Umbilical cord (tissue), 1 donor: ENCODE measurements at regions not wholly inside any gene's neighbourhood (a gene's known extent, or its start where the extent isn't known, plus 50 kb on each side); places are given as distances from the start of the nearest gene placed in this dataset.
"Not testable (repeated sequence)": the region's sequence is repeated elsewhere in the genome, so short reads cannot be mapped to it uniquely, and the experiment has no call there.

ENCODE experiments used
- DNase-seq: peaks from one replicate; pipeline ENCODE4 v3.0.0-alpha.2; 2015; ENCODE audit warnings: low spot score

DNA sequence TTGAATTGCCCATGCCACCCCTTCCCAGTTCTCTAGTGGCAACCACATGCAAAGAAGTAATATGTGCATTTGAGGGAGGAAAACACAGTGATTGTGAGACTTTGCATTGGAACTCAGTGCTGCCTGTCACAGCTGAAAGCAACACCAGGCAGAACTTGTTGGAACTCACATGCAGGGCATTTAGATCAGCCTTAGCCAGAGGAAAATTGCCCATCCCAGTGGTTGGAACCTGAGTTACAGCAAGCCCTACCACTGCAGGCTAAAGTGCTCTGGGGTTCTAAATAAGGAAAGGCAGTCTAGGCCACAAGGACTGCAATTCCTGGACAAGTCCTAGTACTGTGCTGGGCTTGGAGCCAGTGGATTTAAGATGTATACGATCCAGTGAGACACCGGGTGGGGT is 245.3 kb upstream of the UFL1 start:
- peak; percentile 76 for DNase-seq

DNA sequence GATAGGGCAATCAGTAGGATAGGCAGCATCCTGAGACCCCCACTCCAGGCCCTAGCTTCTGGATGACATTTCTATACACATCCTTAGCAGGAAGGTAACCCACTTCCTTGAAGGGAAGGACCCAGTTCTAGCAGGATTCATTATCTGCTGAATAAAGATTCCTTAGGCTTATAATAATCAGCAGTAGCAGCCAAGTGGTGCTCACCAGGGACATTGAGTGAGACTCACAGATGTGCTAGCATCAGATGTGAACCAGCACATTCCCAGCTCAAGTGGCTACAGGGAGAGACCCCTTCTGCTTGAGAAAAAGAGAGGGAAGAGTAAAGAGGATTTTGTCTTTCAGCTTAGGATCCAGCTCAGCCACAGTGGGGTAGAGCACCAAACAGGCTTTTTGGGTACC is 244.8 kb upstream of the UFL1 start:
- DNase-seq = no peak

DNA sequence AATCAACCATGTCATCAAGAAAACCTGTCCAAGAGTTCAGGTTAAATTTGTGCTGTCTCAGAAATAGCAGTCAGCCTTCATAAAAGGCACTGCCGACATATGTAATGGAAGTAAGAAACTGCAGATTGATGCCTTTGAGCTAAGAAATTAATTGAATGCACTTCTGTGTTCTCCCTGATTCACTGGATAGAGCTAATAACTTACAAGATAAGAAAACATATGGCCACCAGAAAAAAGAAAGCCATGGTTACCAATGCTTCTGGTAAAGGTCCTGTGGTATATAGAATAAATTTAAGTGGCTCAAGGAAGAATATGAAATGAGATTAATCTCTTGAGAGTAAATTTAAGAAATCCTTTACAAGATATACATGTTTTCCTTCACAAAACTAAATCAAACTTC is 242.5 kb upstream of the UFL1 start:
- DNase-seq = no peak

DNA sequence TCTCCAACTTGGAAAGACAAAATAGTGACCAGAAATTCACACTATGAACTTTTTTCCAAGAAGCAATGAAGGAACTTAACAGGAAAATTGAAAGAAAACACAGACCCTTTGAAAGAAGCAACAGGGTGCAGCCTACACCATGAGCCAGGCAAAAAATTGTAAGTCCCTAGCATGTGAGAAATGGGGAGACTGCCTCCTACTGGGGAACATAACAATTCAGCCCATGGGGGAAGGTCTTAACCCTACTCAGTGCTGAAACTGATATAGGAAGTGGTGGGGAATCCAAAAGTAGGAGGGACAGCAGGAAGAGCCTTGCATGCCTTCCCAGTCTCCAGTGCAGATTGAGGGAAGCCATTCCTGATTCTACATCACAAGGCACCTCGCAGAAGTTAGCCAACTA is 235.1 kb upstream of the UFL1 start:
- no peak for DNase-seq

DNA sequence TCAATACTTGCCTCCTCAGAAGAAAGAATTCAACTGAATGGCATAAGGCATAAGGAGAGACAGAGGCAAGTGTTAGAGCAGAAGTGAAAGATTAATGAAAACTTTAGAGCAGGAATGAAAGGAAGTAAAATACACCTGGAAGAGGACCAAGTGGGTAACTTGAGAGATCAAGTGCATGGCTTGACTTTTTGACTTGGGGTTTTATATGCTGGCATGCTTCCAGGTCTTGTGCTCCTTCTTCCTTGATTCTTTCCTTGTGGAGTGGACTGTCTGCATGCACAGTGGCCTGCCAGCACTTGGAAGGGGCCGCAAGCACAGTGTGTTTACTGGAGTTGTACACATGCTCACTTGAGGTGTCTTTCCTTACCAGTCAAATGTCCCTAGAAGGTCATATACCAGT is 222.1 kb upstream of the UFL1 start:
- no peak for DNase-seq

DNA sequence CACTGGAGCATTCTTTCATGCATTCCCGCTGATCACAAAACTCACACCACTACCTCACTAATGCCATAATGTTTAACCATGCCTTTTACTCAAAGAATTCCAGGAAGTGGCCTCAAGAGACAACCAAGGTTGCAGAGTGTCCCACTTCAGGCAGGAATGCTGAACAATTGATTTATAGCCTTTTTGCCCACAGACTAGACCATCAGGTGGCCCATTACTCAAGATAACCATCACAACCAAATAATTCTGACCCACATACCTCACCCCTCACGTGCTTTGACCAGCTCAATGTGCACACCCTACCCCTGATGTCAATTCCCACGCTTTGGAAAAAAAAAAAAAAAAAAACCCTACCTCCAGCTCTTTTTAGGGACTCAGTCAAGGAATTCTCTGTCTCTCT is 220.6 kb upstream of the UFL1 start:
- DNase-seq = no peak

DNA sequence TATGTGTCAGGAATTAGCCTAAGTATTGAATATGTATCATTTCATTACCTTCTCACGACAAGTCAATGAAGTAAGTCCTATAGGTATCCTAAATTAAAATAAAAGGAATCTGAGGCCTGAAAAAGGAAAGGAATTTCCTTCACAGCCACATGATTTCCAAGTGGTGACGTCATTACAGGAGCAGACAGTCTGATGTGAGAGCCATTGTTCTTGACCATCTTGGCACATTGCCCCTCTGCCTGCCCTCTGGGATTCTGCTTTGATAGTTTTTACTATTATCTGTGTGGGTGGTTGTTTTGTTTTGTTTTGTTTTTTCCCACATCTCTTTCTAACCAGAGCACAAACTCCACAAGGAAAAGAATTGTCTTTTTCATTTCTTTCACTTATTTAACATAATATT is 219.8 kb upstream of the UFL1 start:
- no peak for DNase-seq

DNA sequence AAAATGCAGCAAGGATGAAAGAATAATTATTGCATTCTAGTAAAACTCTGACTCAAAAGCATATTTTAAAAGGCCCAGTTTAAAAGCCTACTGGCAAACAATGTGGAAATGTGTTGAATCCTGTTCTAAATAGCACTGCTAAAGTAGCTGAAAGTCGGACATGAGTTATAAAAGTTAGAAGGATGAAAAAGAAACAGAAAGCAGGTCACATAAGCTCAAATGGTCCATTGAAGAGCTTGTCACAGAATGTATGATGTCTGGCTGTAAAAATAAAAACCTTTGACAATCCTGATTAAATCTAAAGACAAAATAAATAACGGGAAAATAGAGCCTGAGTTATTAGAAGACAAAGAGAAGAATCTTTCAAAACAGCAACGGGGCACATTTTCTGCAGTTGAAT is 218.6 kb upstream of the UFL1 start:
- no peak for DNase-seq

DNA sequence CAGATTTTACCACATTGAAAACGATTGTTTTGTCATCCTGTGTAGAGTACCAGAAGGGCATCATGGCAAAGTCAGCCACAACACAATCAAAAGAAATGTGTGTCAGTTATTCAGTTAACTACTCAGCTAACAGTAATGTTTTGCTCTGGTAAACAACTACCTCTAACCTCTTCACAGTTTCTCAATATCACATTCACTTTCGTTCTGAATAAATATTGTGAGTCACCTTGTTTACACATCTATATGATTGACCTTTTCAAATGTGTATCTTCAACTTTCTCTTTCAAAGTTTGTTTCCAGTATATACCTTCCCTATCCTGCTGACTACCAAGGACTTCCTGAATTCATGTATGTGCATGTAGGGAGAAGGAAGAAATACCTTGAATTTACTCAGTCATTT is 216.6 kb upstream of the UFL1 start:
- no peak for DNase-seq

DNA sequence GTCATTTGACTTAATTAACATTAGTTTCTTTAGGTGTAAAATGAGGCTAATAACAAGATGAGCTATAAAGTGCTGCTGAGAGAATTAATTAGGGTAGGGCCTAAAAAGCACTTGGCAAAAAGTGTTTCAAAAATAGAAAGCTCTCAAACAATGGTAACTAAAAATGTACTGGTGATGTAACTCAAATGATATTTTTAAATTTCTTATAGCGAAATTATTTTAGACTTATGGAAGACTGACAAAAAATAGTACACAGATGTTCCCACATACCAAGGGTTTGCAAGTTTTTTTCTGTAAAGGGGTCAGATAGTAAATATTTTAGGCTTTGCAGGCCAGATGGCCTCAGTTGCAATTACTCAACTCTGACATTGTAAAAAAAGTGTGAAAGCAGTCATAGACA is 190.7 kb upstream of the UFL1 start:
- DNase-seq = no peak

DNA sequence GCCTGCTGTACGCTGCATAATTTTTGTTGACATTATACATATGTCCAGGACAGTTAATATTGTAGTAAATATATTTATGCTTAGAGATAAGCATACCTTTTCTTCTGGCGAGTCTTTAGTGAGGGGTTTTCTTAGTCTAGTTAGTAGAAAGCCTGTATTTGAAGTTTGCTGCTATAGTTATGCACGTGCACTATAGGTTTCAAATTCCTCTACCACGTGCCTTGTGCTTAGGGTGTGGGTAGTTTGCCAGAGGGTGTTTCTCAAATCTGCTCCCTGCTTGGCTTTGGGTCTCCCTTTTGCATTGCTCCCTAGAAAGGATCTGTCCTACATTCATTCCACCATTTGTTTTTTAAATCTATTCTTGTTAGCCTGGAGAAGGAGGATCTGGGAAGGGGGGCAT is 181.4 kb upstream of the UFL1 start:
- no peak for DNase-seq

DNA sequence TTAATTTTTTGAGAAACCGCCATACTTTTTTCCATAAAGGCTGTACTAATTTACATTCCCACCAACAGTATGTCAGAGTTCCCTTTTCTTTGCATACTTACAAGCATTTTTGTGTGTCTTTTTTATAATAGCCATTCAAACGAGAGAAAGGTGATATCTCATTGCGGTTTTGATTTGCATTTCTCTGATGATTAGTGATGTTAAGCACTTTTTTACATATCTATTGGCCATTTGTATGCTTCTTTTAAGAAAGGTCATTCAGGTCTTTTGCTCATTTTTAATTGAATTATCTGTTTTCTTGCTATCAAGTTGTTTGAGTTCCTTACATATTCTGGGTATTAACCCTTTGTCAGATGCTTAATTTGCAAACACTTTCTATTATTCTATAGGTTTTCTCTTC is 176.1 kb upstream of the UFL1 start:
- DNase-seq = no peak

DNA sequence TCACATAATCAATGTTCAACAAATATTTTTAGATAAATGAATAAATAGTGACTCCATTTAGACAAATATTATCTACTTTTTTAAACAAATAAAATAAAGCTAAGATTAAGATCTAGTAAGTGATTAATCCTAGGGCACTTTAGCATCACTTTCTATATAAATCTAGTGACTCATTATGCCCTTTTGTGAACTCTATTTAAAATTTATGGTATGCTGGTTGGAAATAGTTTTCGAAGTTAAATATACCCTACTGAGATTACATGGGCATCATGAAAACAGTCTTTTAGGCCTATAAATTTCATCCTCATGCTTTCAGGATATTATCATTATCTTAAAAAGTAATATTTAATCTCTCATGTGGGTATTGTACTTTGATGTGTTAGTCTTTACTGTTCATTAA is 140.4 kb upstream of the UFL1 start:
- peak; percentile 6 for DNase-seq

DNA sequence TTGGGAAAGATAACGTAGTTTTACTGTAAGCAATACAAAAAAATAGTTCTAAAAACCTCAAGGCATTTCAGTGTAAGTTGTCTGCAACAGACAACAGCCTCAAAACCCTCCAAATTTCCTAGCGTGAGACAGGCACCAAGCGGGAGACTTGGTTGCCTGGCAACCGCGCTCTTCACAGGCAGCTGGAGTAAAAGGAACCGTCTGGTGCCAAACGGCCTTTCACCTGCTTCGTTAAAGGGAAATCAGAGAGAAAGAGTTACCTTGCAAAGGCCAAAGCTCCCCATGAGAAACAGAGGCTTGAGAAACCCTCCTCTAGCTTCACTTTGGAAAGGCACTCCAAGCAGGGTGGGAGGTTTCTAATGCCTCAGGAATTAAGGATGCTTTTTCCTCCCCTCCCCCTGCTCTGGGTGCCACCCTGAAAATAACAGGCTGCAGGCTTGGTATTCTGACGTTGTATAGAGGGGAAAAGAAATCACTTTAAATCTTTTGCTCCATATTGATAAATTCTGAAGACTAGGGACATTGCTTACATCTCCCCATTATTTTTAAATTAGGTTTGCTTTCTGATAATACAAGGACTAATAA is 129.7 kb upstream of the UFL1 start:
- DNase-seq = peak; percentile 71

DNA sequence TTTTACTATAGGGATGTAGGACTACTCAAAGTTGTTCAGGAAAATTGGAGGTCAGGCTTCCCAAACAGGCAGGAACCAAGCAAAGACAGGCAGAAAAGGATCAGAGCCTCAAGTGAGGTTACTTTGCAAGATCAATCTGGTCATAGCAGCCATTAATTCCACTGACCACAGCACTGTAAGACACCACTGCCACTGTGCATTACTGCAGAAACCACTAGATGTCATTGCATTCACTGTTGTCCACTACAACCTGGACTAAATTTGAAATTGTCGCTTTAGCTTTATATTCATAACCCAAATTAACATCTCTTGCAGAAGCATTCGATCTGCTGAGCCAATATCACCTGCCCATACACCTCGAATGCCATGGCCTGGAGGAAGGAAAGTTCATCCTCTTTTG is 126.9 kb upstream of the UFL1 start:
- DNase-seq = peak; percentile 10

DNA sequence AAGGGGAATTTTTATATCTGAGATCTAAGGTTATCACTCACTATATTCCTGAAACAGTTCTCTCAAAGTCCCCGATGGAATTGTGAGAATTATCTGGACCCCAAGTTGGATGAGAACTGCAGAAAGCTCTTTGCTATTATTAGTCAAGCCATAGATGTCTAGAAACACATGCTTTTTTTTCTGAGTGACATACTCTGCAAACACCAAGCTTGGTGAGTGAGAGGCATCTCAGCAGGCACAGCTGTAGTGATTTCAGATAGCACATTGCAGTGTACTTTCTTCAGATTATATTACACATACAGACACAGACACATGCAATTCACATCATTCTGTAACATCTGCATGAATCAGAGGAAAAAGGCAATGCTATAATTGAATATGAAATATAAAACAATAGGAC is 111.1 kb upstream of the UFL1 start:
- DNase-seq = no peak

DNA sequence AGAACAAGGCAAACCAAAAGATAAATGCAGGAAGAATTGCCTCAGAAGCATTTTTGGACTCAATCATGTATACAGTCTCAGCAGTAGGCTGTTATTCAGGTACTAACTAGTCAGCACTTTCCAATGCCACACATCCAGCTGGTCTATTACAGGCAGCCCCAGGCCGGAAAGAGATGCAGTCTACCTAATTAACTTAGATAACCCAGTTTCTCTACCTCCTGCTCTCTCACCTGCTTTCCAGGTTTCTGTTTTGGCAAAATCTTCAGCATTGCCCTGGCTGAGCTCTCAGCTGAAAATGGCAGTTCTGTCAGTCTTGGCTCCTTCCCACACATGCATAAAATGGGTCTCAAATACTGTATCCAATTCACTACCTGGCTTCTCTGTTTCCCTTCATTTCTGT is 101.3 kb upstream of the UFL1 start:
- no peak for DNase-seq

DNA sequence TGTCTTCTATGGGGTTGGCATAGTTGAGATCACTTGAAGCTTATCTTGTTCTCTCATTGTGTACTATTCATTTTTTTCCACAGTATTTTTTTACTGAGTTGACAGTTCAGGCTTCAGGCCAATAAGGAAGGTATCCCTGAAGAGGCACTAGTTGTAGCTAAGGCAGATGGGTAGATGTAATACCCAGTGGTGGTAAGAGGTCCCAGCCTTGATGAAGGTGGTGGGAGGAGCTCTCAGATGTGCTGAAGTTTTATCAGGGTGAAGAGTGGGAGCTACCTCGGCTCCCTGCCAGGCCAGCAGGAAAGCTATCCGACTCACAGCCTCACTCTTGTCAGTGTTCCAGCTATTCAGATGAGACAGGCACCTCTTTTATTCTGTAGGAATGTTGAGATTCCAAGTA is 87.7 kb upstream of the UFL1 start:
- no peak for DNase-seq

DNA sequence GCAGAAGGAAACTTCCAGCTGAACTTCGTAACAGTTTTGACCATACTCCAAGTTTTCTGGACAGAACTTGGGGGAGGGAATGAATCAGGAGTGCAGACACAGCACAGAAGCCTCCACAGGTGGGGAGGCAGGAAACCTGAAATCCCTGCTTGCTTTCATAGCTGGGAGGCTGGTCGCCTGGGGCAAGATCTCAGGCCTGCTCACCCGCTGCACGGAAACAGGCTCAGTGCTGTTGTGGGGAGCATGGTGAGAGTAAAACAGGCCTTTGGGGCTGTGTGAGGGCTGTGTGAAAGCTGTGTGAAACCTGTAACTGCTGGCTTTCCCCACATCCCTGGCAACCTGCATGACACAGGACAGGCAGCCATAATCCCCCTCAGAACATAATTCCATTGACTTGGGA is 85.2 kb upstream of the UFL1 start:
- no peak for DNase-seq

DNA sequence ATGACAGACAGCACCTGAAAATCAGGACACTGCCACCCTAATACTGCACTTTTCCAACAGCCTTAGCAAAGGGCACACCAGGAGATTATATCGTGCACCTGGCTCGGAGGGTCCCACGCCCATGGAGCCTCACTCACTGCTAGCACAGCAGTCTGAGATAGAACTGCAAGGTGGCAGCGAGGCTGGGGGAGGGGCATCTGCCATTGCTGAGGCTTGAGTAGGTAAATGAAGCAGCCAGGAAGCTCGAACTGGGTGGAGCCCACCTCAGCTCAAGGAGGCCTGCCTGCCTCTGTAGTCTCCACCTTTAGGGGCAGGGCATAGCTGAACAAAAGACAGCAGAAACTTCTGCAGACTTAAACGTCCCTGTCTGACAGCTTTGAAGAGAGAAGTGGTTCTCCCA is 84.4 kb upstream of the UFL1 start:
- DNase-seq = not testable (repeated sequence)

DNA sequence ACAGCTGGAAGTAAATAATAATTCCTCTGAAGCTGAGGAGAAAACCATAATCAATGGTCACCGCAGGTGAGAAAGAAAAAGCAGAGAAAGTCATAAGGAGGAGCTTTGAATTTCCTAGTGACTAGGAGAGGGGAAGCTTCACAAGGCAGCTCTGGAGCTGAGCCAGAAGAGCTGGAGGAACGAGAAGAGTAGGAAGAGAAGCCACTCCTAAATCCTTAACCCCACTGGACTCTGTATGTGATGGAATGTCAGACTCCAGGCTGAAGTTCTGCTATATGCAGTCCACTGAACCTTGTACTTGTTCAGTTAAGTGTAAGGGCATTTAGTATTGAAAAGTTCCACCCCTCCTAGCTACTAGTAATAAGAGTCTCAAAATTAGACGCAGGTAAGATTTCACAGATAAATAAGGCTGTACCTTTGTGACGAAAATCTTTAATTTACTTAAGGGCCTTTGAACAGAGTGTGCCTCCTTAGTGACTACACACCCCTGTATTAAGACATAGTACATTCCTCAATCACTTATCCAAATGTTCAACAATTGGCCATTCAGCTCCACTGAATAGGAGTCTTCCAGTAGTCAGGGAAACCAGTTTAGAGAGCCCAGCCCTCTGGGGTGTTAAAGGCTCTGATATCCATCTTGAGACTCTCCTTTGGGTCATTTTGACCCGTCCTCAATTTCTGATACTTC is 71.4 kb upstream of the UFL1 start:
- peak; percentile 74 for DNase-seq

DNA sequence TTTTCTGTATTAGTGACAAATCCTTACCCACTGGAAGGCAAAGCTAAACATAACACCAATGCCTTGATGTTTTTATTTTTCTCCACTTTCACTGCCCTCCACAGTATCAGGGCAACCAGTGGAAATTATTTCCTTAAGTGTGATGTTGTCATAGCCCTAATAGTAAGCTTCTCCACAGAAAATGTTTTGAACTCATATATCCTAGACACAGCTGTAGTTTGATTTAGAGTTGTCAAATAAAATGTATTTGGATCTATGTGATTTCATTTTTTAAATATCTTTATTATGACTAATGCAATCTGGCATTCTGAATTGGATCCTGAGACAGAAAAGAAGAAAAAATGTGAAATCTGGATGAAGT is 70.9 kb upstream of the UFL1 start:
- peak; percentile 23 for DNase-seq

DNA sequence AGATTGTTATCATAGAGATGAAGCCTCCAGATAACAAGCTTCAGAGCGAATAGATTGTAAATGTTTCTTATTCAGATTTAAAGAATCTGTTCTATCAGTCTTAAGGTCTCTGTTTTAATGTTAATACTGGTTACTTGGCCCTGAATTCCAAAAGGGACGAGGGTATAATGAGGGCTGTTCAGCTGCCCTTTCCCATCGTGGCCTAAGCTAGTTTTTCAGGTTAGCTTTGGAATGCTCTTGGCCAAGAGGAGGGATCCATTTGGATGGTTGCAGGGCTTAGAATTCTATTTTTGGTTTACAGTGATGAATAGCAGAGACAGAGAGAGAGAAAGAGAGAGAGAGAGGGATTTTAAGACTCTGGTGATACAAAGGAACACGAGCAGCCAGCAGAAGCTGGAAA is 62.8 kb upstream of the UFL1 start:
- DNase-seq = peak; percentile 37

DNA sequence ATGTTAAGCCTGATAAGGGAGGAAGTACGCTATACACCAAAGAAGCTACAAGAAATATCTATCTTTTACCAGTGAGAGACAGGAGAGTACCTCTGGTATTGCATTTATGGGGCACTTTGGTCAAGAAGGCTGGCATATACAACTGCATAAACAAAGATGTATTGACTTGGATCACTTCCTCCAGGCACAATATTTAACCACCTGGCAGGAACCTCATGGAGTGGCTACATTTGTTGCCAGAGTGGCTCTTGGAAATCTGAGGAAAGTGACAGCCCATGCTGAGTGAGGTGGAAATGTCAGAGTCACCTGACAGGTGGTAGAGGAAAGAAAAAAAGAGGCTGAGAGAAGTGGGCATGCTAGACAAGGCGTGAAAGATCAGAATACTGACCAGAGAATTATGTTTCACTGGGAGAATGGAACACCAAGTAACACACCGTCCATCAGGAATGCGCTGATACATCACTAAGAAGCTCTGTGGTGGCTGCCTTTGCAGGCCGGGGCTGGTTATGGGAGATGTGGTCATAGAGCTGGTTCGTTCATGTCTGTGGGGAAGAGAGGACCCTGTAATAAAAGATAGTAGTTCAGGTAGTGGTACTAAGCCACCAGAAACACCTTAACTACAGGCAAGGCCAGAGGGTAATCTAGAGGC is 61.4 kb upstream of the UFL1 start:
- DNase-seq = no peak
